Stimulated activated CD4-positive, alpha-beta T cell treated with anti-CD3 and anti-CD28 coated beads, TNF-alpha, amount 100 ng/mL, for 4 hours (primary cell): ENCODE measurements at regions not wholly inside any gene's neighbourhood (a gene's known extent, or its start where the extent isn't known, plus 50 kb on each side); places are given as distances from the start of the nearest gene placed in this dataset.

Source experiments
- DNase-seq, 3 experiments: peaks; one replicate each; pipeline ENCODE4 v3.0.0-alpha.2; 2020; ENCODE audit warnings: low read depth in 3 of 3

DNA sequence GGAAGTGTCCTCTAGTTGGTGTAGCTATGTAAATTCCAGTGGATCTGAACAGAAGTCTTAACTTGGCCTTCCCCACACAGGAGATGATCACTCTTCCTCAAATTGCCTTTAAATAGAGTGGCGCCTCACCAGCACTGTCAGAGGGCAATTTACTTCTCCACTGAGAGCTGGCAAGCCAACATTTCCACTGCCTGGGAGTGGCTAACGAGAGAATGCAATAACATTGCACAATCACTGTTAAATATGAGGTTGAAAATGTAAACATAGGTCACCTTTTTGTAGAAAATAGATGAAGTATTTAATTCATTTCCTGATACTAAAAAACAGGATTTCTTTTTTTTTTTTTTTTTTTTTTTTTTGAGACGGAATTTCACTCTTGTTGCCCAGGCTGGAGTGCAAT is 55.4 kb upstream of the UBL3 start:
- DNase-seq: no peak

DNA sequence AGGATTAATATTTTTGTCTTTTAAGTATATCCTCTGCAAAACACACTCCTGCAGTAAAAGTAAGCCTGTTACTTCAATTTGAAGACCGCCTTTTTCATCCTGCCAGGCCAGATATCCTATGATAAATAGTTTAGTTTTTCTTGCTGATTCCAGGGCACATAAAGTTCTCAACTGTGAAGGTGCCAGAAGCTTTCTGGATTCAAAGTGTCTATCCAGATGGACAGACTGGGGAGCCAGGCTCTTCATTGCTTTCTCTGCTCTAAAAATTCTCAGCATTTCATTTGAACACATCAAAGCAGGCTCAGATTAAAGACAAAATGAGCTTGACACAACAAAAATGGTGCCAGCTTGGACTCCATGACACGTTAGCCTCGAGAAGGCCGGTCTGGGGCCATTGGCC is 53.6 kb upstream of the UBL3 start:
- no peak for DNase-seq

DNA sequence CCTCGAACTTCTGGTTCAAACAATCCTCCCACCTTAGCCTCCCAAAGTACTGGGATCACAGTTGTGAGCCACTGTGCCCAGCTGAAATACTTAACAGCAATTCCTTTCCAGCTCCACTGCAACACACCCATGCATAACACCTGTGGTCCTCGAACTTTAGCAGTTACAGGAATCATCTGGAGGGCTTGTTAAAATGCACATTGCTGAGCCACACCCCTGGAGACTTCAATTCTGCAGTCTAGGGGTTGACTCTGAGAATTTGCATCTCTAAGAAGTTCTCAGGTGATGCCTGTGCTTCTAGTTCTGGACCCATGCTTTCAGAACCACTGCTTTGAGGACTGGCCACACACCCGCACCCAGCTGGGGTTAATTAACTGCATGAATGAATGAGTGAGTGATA is 53.1 kb upstream of the UBL3 start:
- no peak for DNase-seq

GRCh38 chr13:29902632-29903305 is 52.4 kb upstream of the UBL3 start:
- no peak for DNase-seq

DNA sequence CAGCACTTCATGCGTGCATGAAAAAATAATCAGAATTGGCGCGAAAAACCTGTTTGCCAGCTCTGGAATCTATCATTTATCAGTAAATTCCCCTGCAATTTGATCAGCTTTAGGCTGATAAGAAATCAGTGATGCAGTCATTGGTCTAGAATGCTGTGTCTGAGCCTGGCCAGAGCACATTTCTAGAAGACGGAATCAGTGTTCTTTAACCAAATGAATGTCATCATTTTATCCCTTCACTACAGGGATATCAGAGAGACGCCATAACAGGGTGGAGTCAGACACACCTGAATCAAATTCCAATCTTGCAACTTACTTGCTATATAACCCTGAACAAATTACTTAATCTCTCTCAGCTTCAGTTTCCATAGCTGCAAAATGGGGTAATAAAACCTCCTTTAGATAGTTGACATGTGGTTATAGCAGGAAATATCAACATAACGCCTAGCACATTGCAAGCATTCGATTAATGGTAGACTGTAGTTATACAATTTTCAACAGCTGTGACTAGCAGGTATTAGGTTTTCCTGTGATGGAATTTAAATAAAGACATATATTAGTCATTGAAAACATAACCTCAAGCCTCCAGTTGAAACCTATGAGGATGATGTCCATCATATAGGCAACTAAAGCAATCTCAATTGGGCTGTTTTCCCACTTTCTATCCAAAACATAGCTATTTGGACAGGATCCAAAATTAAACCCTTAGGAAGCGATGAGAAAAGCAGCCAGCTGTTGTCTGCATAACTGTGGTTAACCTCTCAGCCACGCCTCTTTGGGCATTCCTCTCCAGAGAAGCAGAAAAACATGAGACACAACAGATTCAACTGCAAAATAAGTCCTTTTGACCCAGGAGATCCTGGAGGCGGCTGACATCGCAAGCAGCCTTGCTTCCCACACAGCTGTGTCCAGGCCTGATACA is 51.6 kb upstream of the UBL3 start:
- no peak for DNase-seq
